HEK293 (cell line): ENCODE measurements at regions not wholly inside any gene's neighbourhood (a gene's known extent, or its start where the extent isn't known, plus 50 kb on each side); places are given as distances from the start of the nearest gene placed in this dataset.

Experiments
- CTCF ChIA-PET: fragments of 350-600 bp; formaldehyde crosslinking; extraction: SDS; loops from one replicate; lab custom pipeline; 2021; ENCODE audit warnings: antibody characterized with exemption; lab: Yijun Ruan, JAX
- POLR2A ChIA-PET: fragments of 300-600 bp; formaldehyde crosslinking; extraction: SDS; loops from one replicate; lab custom pipeline; 2020; ENCODE audit warnings: antibody characterized with exemption, inconsistent platforms; lab: Yijun Ruan, JAX
- H3K27ac ChIP-seq: fragments of 200-500 bp; sonication (Bioruptor generic); 2 replicates; pipeline ENCODE4 v1.5.1; 2014; ENCODE audit warnings: low read depth, low read length, control low read depth, inconsistent platforms; ENCODE audit errors: extremely low read depth
- H3K36me3 ChIP-seq, 2 experiments: fragments of 200-500 bp in 1 of 2; sonication (Bioruptor generic) in 1 of 2; 1 replicate in 1 of 2; 2 replicates in 1 of 2; pipeline ENCODE4 v1.5.1; 2014 to 2017; ENCODE audit warnings: inconsistent platforms in 2 of 2, low read length in 2 of 2; ENCODE audit not compliant: control insufficient read depth in 2 of 2, insufficient read depth in 1 of 2
- H3K4me1 ChIP-seq: fragments of 200-500 bp; sonication (Bioruptor generic); 2 replicates; pipeline ENCODE4 v1.5.1; 2014; ENCODE audit warnings: mild to moderate bottlenecking, low read length, inconsistent platforms; ENCODE audit not compliant: control insufficient read depth, insufficient read depth
- H3K4me3 ChIP-seq: 2 replicates; pipeline ENCODE4 v1.5.1; 2011; ENCODE audit warnings: low read depth, mild to moderate bottlenecking, control low read depth, low read length, moderate library complexity
- H3K9me3 ChIP-seq: fragments of 200-500 bp; sonication (Bioruptor generic); 2 replicates; pipeline ENCODE4 v1.5.1; 2014; ENCODE audit warnings: low read depth, low read length, inconsistent platforms; ENCODE audit not compliant: control insufficient read depth, insufficient read depth
- BCL11B ChIP-seq: fragments of 450-650 bp; formaldehyde crosslinking; IDR thresholded peaks from 2 replicates; pipeline ENCODE4 v1.5.1; 2016; ENCODE audit warnings: low read depth, missing biosample characterization, missing genetic modification characterization
- GLIS2 ChIP-seq: fragments of 450-650 bp; formaldehyde crosslinking; IDR thresholded peaks from 2 replicates; pipeline ENCODE4 v1.5.1; 2016; ENCODE audit warnings: missing biosample characterization, missing genetic modification characterization
- PBX3 ChIP-seq: sonication (generic); formaldehyde crosslinking; IDR thresholded peaks from 2 replicates; pipeline ENCODE4 v1.8.1; 2022; ENCODE audit warnings: mild to moderate bottlenecking, moderate library complexity, missing genetic modification reagents
- PRDM2 ChIP-seq: fragments of 450-650 bp; formaldehyde crosslinking; IDR thresholded peaks from 2 replicates; pipeline ENCODE4 v1.5.1; 2016; ENCODE audit warnings: missing biosample characterization, missing genetic modification characterization, borderline replicate concordance
- SALL2 ChIP-seq: fragments of 450-650 bp; formaldehyde crosslinking; IDR thresholded peaks from 2 replicates; pipeline ENCODE4 v1.5.0; 2017; ENCODE audit warnings: missing biosample characterization, mild to moderate bottlenecking, missing genetic modification characterization, borderline replicate concordance
- SP7 ChIP-seq: fragments of 450-650 bp; formaldehyde crosslinking; IDR thresholded peaks from 2 replicates; pipeline ENCODE4 v1.5.1; 2016; ENCODE audit warnings: missing biosample characterization, missing genetic modification characterization
- ZBTB11 ChIP-seq: fragments of 450-650 bp; formaldehyde crosslinking; conservative IDR thresholded peaks from 2 replicates; pipeline ENCODE4 v1.5.1; 2016; ENCODE audit warnings: low read depth, missing biosample characterization, missing genetic modification characterization
- ZFHX2 ChIP-seq: fragments of 450-650 bp; formaldehyde crosslinking; conservative IDR thresholded peaks from 2 replicates; pipeline ENCODE4 v1.5.1; 2016; ENCODE audit warnings: missing biosample characterization, missing genetic modification characterization
- ZNF133 ChIP-seq: fragments of 450-650 bp; formaldehyde crosslinking; IDR thresholded peaks from 2 replicates; pipeline ENCODE4 v1.5.1; 2016; ENCODE audit warnings: missing biosample characterization, missing genetic modification characterization
- ZNF155 ChIP-seq: fragments of 450-650 bp; formaldehyde crosslinking; IDR thresholded peaks from 2 replicates; pipeline ENCODE4 v1.5.1; 2016; ENCODE audit warnings: missing biosample characterization, missing genetic modification characterization
- ZNF157 ChIP-seq: fragments of 450-650 bp; formaldehyde crosslinking; IDR thresholded peaks from 2 replicates; pipeline ENCODE4 v1.5.1; 2016; ENCODE audit warnings: missing biosample characterization, missing genetic modification characterization
- ZNF391 ChIP-seq: fragments of 450-650 bp; formaldehyde crosslinking; IDR thresholded peaks from 2 replicates; pipeline ENCODE4 v1.5.1; 2016; ENCODE audit warnings: low read depth, missing biosample characterization, missing genetic modification characterization, borderline replicate concordance
- ZNF394 ChIP-seq: fragments of 450-650 bp; formaldehyde crosslinking; IDR thresholded peaks from 2 replicates; pipeline ENCODE4 v1.5.1; 2016; ENCODE audit warnings: missing biosample characterization, missing genetic modification characterization, mild to moderate bottlenecking, moderate library complexity, borderline replicate concordance
- ZNF416 ChIP-seq: fragments of 450-650 bp; formaldehyde crosslinking; IDR thresholded peaks from 2 replicates; pipeline ENCODE4 v1.5.1; 2016; ENCODE audit warnings: missing biosample characterization, missing genetic modification characterization
- ZNF571 ChIP-seq: fragments of 450-650 bp; formaldehyde crosslinking; IDR thresholded peaks from 2 replicates; pipeline ENCODE4 v1.5.0; 2017; ENCODE audit warnings: missing biosample characterization, missing genetic modification characterization
- ZNF701 ChIP-seq: fragments of 450-650 bp; formaldehyde crosslinking; IDR thresholded peaks from 2 replicates; pipeline ENCODE4 v1.5.1; 2016; ENCODE audit warnings: missing biosample characterization, missing genetic modification characterization
- ZSCAN16 ChIP-seq: fragments of 450-650 bp; formaldehyde crosslinking; IDR thresholded peaks from 2 replicates; pipeline ENCODE4 v1.5.1; 2016; ENCODE audit warnings: missing biosample characterization, missing genetic modification characterization
- ZXDB ChIP-seq: fragments of 450-650 bp; formaldehyde crosslinking; IDR thresholded peaks from 2 replicates; pipeline ENCODE4 v1.5.1; 2016; ENCODE audit warnings: missing biosample characterization, missing genetic modification characterization

- no peaks in the 10 kb centered on the region for H3K36me3 ChIP-seq
- no peak for TF ChIP-seq GLIS2 (tag by site-specific recombination)
- TF ChIP-seq ZNF394 (tag by site-specific recombination), result peak; percentile 53; the same call in 1 of the 2 replicates
- no peak overlapping the region for H3K27ac ChIP-seq
- POLR2A ChIA-PET, result no interaction called here
- no peak overlapping the region for H3K4me3 ChIP-seq
- H3K4me1 ChIP-seq, result no peaks in the 10 kb centered on the region
- H3K9me3 ChIP-seq, result no peaks in the 10 kb centered on the region
- CTCF ChIA-PET, result interaction anchor here (0.6 to 2.5 kb wide), 10 partner anchors 9 to 241 kb away, joined by 3 to 15 read pairs (median 3); no protein-coding TSS in a partner anchor
Observed at GRCh38 chr9:38154501-38155421, 85.7 kb upstream of the SHB start.

- TF ChIP-seq ZXDB, result no peak
- TF ChIP-seq BCL11B (tag by site-specific recombination), result no peak
- no peak for TF ChIP-seq ZNF157 (tag by site-specific recombination)
- TF ChIP-seq SP7, result no peak
- no peak for TF ChIP-seq PRDM2 (tag by site-specific recombination)
- no peak for TF ChIP-seq SALL2 (tag by site-specific recombination)
- no peak for TF ChIP-seq ZNF391 (tag by site-specific recombination)
- no peak for TF ChIP-seq ZNF133 (tag by site-specific recombination)
- H3K27ac ChIP-seq, result no peak overlapping the region
- H3K36me3 ChIP-seq, result no peaks in the 10 kb centered on the region
- ChIA-PET CTCF (interaction anchor here (0.6 to 1.0 kb wide), 3 partner anchors 65 to 199 kb away, joined by 3 to 6 read pairs (median 3); no protein-coding TSS in a partner anchor), POLR2A (no interaction called here)
- no peak overlapping the region for H3K4me3 ChIP-seq
- no peaks in the 10 kb centered on the region for H3K9me3 ChIP-seq
- no peaks in the 10 kb centered on the region for H3K4me1 ChIP-seq
Observed at GRCh38 chr9:38153910-38154291, 84.9 kb upstream of the SHB start.

- no peaks in the 10 kb centered on the region for H3K4me1 ChIP-seq
- POLR2A ChIA-PET, result no interaction called here
- no peak overlapping the region for H3K4me3 ChIP-seq
- CTCF ChIA-PET, result interaction anchor here (0.6 to 1.0 kb wide), 4 partner anchors 60 to 128 kb away, joined by 3 to 6 read pairs (median 4); no protein-coding TSS in a partner anchor
- H3K36me3 ChIP-seq, result no peaks in the 10 kb centered on the region
- no peak overlapping the region for H3K27ac ChIP-seq
- H3K9me3 ChIP-seq, result no peaks in the 10 kb centered on the region
- TF ChIP-seq ZSCAN16 (tag by site-specific recombination), result no peak
- TF ChIP-seq ZNF416, result no peak
- no peak for TF ChIP-seq SP7
- no peak for TF ChIP-seq ZNF155 (tag by site-specific recombination)
- no peak for TF ChIP-seq PBX3 (CRISPR knock-in tag)
- no peak for TF ChIP-seq ZFHX2 (tag by site-specific recombination)
- TF ChIP-seq ZBTB11 (tag by site-specific recombination), result no peak
- no peak for TF ChIP-seq ZNF701 (tag by site-specific recombination)
- no peak for TF ChIP-seq ZNF571 (tag by site-specific recombination)
Observed at GRCh38 chr9:38153152-38153909, 84.3 kb upstream of the SHB start.
